Fibroblast of the conjunctiva (primary cell): ENCODE measurements at regions not wholly inside any gene's neighbourhood (a gene's known extent, or its start where the extent isn't known, plus 50 kb on each side); places are given as distances from the start of the nearest gene placed in this dataset.
A peak's percentile ranks its signal among the peaks of the same experiment; 100 is the strongest.
"Not testable (repeated sequence)": the region's sequence is repeated elsewhere in the genome, so short reads cannot be mapped to it uniquely, and the experiment has no call there.

Experiments
- DNase-seq: peaks from one replicate; pipeline ENCODE4 v3.0.0-alpha.2; 2010; ENCODE audit warnings: low read depth

- no peak for DNase-seq
Measured at GRCh38 chr2:47295131-47295980, 73.8 kb upstream of the EPCAM start.

GRCh38 chr2:47293976-47294375 is 75.1 kb upstream of the EPCAM start:
- DNase-seq, result no peak

- DNase-seq, result no peak
Measured at GRCh38 chr2:47288864-47289263, 80.2 kb upstream of the EPCAM start.

- DNase-seq, result no peak
Measured at GRCh38 chr2:47283659-47284058, 85.5 kb upstream of the EPCAM start.

- no peak for DNase-seq
Measured at GRCh38 chr2:47282621-47283272, 86.4 kb upstream of the EPCAM start.

- not testable (repeated sequence) for DNase-seq
Measured at GRCh38 chr2:47279525-47279924, 89.6 kb upstream of the EPCAM start.

GRCh38 chr2:47277987-47278386 is 91.1 kb upstream of the EPCAM start:
- no peak for DNase-seq

- DNase-seq, result no peak
Measured at GRCh38 chr2:47277187-47277586, 91.9 kb upstream of the EPCAM start.

GRCh38 chr2:47276061-47276460 is 93.0 kb upstream of the EPCAM start:
- no peak for DNase-seq

- peak; percentile 30 for DNase-seq
Measured at GRCh38 chr2:47274054-47274782, 94.9 kb upstream of the EPCAM start.

- no peak for DNase-seq
Measured at GRCh38 chr2:47272905-47273758, 96.0 kb upstream of the EPCAM start.

GRCh38 chr2:47272031-47272864 is 95.9 kb upstream of the CALM2 start:
- peak; percentile 34 for DNase-seq

- DNase-seq, result no peak
Measured at GRCh38 chr2:47271054-47272000, 95.0 kb upstream of the CALM2 start.

- DNase-seq, result no peak
Measured at GRCh38 chr2:47270421-47270820, 94.1 kb upstream of the CALM2 start.

GRCh38 chr2:47269316-47270232 is 93.3 kb upstream of the CALM2 start:
- peak; percentile 64 for DNase-seq

GRCh38 chr2:47267711-47268086 is 91.4 kb upstream of the CALM2 start:
- DNase-seq, result no peak

GRCh38 chr2:47266939-47267710 is 90.8 kb upstream of the CALM2 start:
- no peak for DNase-seq

GRCh38 chr2:47265751-47266231 is 89.5 kb upstream of the CALM2 start:
- DNase-seq, result no peak
